ENCODE measurements at regions not wholly inside any gene's neighbourhood (a gene's known extent, or its start where the extent isn't known, plus 50 kb on each side); places are given as distances from the start of the nearest gene placed in this dataset.

DNA sequence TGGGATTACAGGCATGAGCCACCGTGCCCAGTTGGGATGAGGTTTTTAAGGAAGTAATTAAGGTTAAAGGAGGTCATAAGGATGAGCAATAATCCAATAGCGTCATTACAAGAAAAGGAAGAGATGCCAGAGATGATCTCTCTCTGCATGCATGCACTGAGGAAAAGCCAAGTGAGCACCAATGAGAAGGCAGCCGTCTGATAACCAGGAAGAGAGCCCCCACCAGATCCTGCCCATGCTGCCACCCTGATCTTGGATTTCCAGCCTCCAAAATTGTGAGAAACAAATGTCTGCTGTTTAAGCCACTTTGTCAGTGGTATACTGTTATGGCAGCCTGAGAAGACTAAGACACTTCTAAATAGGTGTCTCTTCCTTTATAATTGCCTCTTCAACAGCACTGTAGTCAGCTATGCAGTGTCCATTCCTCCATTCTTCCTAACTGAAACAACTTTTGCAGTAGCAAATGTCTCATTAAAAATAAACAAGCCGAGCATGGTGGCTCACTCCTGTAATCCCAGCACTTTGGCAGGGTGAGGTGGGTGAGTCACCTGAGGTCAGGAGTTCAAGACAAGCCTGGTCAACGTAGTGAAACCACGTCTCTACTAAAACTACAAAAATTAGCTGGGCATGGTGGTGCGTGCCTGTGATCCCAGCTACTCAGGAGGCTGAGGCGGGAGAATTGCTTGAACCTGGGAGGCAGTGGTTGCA, 216.2 kb upstream of the RUNX1 start:
- H3K4me1 ChIP-seq = no peaks in the 10 kb centered on the region
- TF ChIP-seq, protein P1, sequence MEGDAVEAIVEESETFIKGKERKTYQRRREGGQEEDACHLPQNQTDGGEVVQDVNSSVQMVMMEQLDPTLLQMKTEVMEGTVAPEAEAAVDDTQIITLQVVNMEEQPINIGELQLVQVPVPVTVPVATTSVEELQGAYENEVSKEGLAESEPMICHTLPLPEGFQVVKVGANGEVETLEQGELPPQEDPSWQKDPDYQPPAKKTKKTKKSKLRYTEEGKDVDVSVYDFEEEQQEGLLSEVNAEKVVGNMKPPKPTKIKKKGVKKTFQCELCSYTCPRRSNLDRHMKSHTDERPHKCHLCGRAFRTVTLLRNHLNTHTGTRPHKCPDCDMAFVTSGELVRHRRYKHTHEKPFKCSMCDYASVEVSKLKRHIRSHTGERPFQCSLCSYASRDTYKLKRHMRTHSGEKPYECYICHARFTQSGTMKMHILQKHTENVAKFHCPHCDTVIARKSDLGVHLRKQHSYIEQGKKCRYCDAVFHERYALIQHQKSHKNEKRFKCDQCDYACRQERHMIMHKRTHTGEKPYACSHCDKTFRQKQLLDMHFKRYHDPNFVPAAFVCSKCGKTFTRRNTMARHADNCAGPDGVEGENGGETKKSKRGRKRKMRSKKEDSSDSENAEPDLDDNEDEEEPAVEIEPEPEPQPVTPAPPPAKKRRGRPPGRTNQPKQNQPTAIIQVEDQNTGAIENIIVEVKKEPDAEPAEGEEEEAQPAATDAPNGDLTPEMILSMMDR (IDR thresholded peaks at IDR 0.05) = no peak
- DNase-seq (no peak), ATAC-seq (no peak)
- H3K27ac ChIP-seq = no peak overlapping the region
- no peaks in the 10 kb centered on the region for H3K27me3 ChIP-seq
- intact Hi-C loops (cut with DNase I) = no loop called here
- no peak overlapping the region for H3K4me3 ChIP-seq
- peaks cover 0 to 11% (median 0%) of the 10 kb centered on the region in 11 donors for H3K9me3 ChIP-seq
- H3K36me3 ChIP-seq = no peaks in the 10 kb centered on the region
- WGBS, 2 donors = 80 to 84% methylated on average over 8 of the region's 8 CpGs

DNA sequence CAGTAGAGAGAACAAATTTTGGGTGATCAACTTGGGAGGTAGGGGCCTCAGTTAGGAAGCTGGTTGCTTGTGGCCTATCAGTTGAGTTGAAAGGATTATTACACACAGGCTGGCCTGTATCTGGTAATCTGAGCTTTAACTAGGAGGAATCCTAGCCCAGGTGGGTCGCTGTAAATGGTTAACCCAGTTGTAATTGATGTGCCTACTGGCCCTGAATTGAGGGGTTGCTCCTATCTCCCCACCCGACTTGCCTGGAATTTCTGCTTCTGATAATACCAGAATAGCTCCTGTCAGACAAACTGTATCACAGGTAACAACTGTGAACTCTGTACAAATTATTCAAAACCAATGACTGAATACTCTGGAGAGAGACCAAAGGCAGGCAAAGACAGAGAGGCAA, 210.4 kb upstream of the RUNX1 start:
- peaks cover 3 to 26% (median 18%) of the 10 kb centered on the region in 9 donors for H3K4me1 ChIP-seq
- H3K4me3 ChIP-seq = no peak overlapping the region
- DNase-seq (no peak), ATAC-seq (no peak)
- 57 to 61% methylated on average over 2 of the region's 2 CpGs for whole genome bisulfite sequencing, 2 donors
- no peaks in the 10 kb centered on the region for H3K36me3 ChIP-seq
- TF ChIP-seq, protein P1 (IDR thresholded peaks at IDR 0.05) = no peak
- no peaks in the 10 kb centered on the region for H3K27me3 ChIP-seq
- intact Hi-C loops (cut with DNase I) = loop anchor here in 1 of 10 donors (5.0 kb wide), 2 partner anchors 47 to 367 kb away; no protein-coding TSS in a partner anchor
- H3K9me3 ChIP-seq = peaks cover 0 to 16% (median 0%) of the 10 kb centered on the region in 11 donors
- H3K27ac ChIP-seq = no peak overlapping the region

DNA sequence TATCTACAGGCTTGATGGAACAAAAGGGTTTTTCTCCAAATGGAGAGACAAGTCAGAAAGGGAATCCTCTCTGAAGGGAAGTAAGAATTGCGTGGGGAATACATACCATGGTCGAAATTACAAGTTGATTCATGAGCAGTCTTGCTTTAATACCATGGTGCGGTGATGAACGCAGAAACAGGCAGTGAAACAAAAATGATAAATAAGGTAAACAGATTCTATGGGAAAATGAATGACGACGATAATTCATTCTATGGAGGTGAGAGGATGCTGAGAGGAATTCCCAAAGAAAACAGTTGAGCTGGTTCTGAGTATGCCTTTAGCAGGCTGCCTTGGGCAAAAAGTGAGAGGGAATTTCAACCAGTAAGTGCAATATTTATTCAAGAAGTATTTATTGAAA, 209.4 kb upstream of the RUNX1 start:
- Histone ChIP-seq H3K36me3 (no peaks in the 10 kb centered on the region), H3K27ac (no peak overlapping the region), H3K4me3 (no peak overlapping the region), H3K4me1 (peaks cover 3 to 32% (median 18%) of the 10 kb centered on the region in 9 donors), H3K9me3 (peaks cover 0 to 16% (median 0%) of the 10 kb centered on the region in 11 donors), H3K27me3 (no peaks in the 10 kb centered on the region)
- 90 to 91% methylated on average over 6 of the region's 6 CpGs for WGBS, 2 donors
- DNase-seq (no peak), ATAC-seq (no peak)
- intact Hi-C loops (cut with DNase I) = loop anchor here in 1 of 10 donors (5.0 kb wide), 2 partner anchors 46 to 366 kb away; no protein-coding TSS in a partner anchor
- TF ChIP-seq, protein P1 (IDR thresholded peaks at IDR 0.05) = no peak

DNA sequence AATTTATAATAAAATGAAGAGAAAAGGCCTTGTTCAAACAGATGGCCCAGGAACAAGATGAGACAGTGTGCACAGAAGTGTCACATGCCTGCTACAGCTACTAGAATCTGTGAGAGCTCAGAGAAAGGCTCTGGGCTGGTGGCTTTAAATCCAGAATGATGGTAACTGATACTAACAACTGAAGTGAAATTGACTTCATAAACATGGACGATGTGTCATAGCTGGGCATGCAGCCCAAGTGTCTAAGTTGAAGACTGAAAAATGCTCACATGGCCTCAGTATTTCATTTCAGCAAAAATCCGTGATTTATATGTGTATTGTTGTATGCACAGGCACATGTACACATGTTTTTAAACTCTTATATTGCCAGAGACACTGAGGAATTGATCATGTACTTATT, 208.3 kb upstream of the RUNX1 start:
- H3K27me3 ChIP-seq = no peaks in the 10 kb centered on the region
- peaks cover 3 to 32% (median 18%) of the 10 kb centered on the region in 9 donors for H3K4me1 ChIP-seq
- TF ChIP-seq, protein P1 (IDR thresholded peaks at IDR 0.05) = no peak
- peak overlapping the region in 8 of 10 donors; percentile 40 to 78 (median 62) for H3K27ac ChIP-seq
- H3K36me3 ChIP-seq = no peaks in the 10 kb centered on the region
- intact Hi-C loops (cut with DNase I) = loop anchor here in 1 of 10 donors (5.0 kb wide), 2 partner anchors 45 to 365 kb away; no protein-coding TSS in a partner anchor
- no peak overlapping the region for H3K4me3 ChIP-seq
- ATAC-seq (peak in 6 of 8 donors; percentile 16 to 67 (median 56)), DNase-seq (peak; percentile 19 to 53)
- H3K9me3 ChIP-seq = peaks cover 0 to 16% (median 0%) of the 10 kb centered on the region in 11 donors
- WGBS, 2 donors = 20 to 24% methylated on average over 2 of the region's 2 CpGs

Data from heart right ventricle (tissue), 16 donors.